ENCODE measurements at regions not wholly inside any gene's neighbourhood (a gene's known extent, or its start where the extent isn't known, plus 50 kb on each side); places are given as distances from the start of the nearest gene placed in this dataset.
A peak's percentile ranks its signal among the peaks of the same experiment; 100 is the strongest.

- Mint-ChIP-seq H3K36me3 (no peaks in the 10 kb centered on the region), H3K4me3 (no peak overlapping the region)
- ATAC-seq = no peak
Measured at GRCh38 chr21:35852820-35853219, 207.5 kb downstream of the SETD4 start.

GRCh38 chr21:35850542-35851103 lies 209.7 kb downstream of the SETD4 start:
- Mint-ChIP-seq H3K27ac (no peak overlapping the region), H3K4me3 (no peak overlapping the region), H3K4me1 (no peaks in the 10 kb centered on the region), H3K9me3 (no peaks in the 10 kb centered on the region), H3K36me3 (no peaks in the 10 kb centered on the region), H3K27me3 (peaks cover 70% of the 10 kb centered on the region)
- peak; percentile 59 for ATAC-seq

More at GRCh38 chr21:35852820-35853219, 207.5 kb downstream of the SETD4 start:
- Mint-ChIP-seq H3K4me1 (no peaks in the 10 kb centered on the region), H3K9me3 (no peaks in the 10 kb centered on the region), H3K27ac (no peak overlapping the region), H3K27me3 (peaks cover 70% of the 10 kb centered on the region)

DNA sequence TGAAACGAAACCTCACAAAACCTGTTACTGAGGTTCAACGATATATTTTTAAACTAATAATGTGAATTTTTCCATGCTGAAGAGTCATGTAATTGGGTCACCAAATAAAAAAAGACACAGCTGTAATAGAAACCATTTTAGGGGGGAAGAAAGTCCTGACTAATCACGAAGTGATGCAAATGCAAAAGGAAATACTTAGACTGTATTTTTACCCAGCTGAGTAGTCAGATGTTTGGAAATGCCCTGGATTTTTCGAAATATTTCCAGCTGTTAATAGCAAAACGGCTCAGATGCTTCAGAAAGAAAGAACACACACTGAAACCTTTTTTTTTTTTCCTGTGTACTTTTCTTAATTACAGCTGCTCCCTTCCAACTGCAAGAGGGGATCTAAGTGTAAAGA lies 210.3 kb downstream of the SETD4 start:
- Mint-ChIP-seq H3K27me3 (peaks cover 68% of the 10 kb centered on the region), H3K36me3 (no peaks in the 10 kb centered on the region), H3K9me3 (no peaks in the 10 kb centered on the region), H3K4me3 (no peak overlapping the region), H3K4me1 (no peaks in the 10 kb centered on the region), H3K27ac (no peak overlapping the region)
- no peak for ATAC-seq

- Mint-ChIP-seq H3K36me3 (no peaks in the 10 kb centered on the region), H3K27ac (no peak overlapping the region), H3K9me3 (no peaks in the 10 kb centered on the region), H3K27me3 (peaks cover 59% of the 10 kb centered on the region), H3K4me1 (no peaks in the 10 kb centered on the region), H3K4me3 (no peak overlapping the region)
- no peak for ATAC-seq
Measured at GRCh38 chr21:35849144-35849543, 211.2 kb downstream of the SETD4 start.

GRCh38 chr21:35843911-35844667 lies 216.2 kb downstream of the SETD4 start:
- Mint-ChIP-seq H3K36me3 (no peaks in the 10 kb centered on the region), H3K27ac (no peak overlapping the region), H3K9me3 (no peaks in the 10 kb centered on the region), H3K27me3 (peaks cover 23% of the 10 kb centered on the region), H3K4me1 (no peaks in the 10 kb centered on the region), H3K4me3 (no peak overlapping the region)
- ATAC-seq = no peak

DNA sequence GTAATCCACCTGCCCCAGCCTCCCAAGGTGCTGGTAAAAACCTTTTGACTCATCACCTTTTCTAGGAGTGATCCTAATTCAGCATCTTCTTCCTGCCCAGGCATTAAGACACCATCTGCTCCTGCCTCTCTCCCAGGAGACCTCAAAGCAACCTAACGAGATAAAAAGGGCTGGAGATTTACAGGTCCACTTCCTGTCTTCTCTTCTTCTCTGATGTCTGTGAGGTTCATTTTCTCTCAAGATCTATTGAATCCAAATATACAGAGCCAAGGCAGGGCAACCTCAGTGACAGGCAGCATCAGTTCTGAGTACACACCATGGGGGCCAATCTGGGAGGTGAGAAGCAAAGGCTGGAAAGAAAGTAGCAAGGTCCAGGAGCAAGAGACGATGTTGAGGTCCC lies 219.4 kb downstream of the SETD4 start:
- Mint-ChIP-seq H3K27me3 (peaks cover 4% of the 10 kb centered on the region), H3K36me3 (no peaks in the 10 kb centered on the region), H3K27ac (no peak overlapping the region), H3K4me3 (no peak overlapping the region), H3K4me1 (no peaks in the 10 kb centered on the region), H3K9me3 (no peaks in the 10 kb centered on the region)
- ATAC-seq = no peak

DNA sequence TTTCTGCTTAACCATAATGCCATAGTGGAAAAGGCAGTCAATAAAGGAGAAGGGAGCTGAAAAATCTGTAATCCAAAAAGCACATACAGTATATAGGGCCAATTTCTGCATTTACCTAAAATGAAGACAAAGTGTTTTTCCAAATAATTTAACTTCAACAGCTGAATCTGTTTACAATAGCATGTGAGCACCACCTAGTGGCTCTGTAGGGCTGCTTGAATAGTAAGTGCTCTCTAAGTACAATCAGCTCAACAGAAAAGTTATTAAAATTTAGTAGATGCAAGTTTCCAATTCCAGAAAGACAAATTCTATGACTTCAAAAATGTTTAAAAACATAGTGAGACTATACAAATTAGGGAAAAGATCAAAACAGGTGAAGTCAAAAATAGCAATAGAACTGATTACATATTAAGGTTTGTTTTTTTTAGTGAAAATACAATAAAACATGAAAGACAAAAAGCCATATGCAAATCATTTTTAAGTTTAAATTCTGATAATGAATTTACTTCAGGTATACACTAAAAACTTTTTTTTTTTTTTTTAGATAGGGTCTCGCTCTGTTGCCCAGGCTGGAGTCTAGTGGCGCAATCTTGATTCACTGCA lies 220.0 kb downstream of the SETD4 start:
- no peaks in the 10 kb centered on the region for H3K9me3 Mint-ChIP-seq
- no peaks in the 10 kb centered on the region for H3K36me3 Mint-ChIP-seq
- H3K27me3 Mint-ChIP-seq = peaks cover 7% of the 10 kb centered on the region
- ATAC-seq = no peak
- H3K27ac Mint-ChIP-seq = no peak overlapping the region
- no peaks in the 10 kb centered on the region for H3K4me1 Mint-ChIP-seq
- no peak overlapping the region for H3K4me3 Mint-ChIP-seq

DNA sequence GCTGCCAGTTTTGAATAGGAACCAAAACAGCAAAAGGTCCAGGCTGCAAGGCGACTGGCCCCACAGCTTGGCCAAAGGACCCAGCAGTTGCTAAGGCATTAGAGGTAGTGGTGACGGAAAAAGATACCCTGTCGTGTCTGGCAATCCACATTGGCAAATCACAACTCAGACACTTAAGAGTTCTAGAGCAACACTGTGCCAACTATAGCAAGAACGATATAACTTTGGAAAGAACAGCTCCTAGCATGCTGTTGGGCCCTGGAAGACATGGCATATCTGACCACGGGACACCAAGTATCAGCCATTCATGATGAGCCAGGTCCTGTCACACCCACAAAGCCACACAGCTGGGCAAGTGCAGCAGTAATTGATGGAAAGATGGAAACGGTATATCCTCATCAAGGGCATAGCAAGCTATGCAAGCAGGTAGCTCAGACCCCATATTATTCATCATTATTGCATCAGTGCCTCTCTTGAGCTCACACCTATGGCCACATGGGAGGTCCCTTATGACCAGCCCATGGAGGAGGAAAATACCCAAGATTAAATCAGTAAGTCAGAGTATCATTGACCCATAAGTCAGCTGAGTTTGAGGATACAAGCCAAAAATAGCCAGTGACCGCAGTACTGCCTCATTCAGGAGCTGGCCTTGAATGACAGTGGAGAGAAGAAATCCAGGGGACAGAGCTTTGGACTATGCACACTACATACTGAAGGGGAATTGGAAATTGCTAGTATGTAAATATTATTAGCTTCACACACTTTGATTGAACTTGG lies 221.2 kb downstream of the SETD4 start:
- Mint-ChIP-seq H3K27ac (no peak overlapping the region), H3K36me3 (no peaks in the 10 kb centered on the region), H3K4me1 (no peaks in the 10 kb centered on the region), H3K9me3 (no peaks in the 10 kb centered on the region), H3K4me3 (no peak overlapping the region), H3K27me3 (peaks cover 11% of the 10 kb centered on the region)
- no peak for ATAC-seq

DNA sequence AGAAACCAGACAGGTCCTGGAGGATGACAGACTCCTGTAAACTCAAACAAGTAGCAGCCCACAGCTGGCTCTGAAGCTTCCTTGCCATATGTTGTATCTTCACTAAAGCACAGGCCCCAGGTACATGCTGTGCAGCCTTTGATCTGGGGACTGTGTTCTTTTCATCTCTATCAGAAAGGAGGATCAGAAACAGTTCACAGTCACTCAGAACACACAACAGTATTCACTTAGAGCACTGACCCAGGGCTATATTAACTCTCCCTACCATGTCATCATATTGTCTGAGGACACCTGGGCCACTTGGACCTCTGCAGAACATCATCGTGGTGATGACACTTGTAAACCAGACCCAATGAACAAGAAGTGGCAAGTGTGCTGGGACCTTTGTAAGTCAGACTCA lies 222.0 kb downstream of the SETD4 start:
- ATAC-seq = no peak
- Mint-ChIP-seq H3K4me3 (no peak overlapping the region), H3K36me3 (no peaks in the 10 kb centered on the region), H3K27me3 (peaks cover 19% of the 10 kb centered on the region), H3K4me1 (no peaks in the 10 kb centered on the region), H3K9me3 (no peaks in the 10 kb centered on the region), H3K27ac (no peak overlapping the region)

DNA sequence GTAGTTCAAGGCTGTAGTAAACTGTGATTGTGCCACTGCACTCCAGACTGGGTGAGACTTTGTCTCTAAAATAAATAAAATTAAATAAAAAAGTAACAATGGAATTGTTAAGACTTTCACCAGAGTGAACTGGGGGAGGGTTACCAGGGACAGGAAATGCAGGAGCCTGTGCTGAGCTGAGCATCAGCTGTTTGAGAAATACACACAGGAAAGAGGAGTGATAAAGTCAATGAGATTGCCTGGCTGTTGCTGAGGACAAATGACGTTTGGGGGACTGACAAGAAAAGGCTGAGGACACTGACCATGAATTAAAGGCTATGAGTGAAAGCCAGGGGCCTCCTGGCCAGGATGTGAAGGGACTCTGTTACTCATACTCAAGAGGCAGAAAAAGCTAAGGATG lies 226.3 kb downstream of the SETD4 start:
- Mint-ChIP-seq H3K27ac (no peak overlapping the region), H3K9me3 (no peaks in the 10 kb centered on the region), H3K27me3 (peaks cover 36% of the 10 kb centered on the region), H3K36me3 (no peaks in the 10 kb centered on the region), H3K4me3 (no peak overlapping the region), H3K4me1 (peaks cover 4% of the 10 kb centered on the region)
- no peak for ATAC-seq

GRCh38 chr21:35833388-35833787 lies 226.9 kb downstream of the SETD4 start:
- H3K4me1 Mint-ChIP-seq = peaks cover 7% of the 10 kb centered on the region
- H3K27ac Mint-ChIP-seq = no peak overlapping the region
- no peaks in the 10 kb centered on the region for H3K9me3 Mint-ChIP-seq
- peaks cover 42% of the 10 kb centered on the region for H3K27me3 Mint-ChIP-seq
- no peak for ATAC-seq
- no peaks in the 10 kb centered on the region for H3K36me3 Mint-ChIP-seq
- no peak overlapping the region for H3K4me3 Mint-ChIP-seq

DNA sequence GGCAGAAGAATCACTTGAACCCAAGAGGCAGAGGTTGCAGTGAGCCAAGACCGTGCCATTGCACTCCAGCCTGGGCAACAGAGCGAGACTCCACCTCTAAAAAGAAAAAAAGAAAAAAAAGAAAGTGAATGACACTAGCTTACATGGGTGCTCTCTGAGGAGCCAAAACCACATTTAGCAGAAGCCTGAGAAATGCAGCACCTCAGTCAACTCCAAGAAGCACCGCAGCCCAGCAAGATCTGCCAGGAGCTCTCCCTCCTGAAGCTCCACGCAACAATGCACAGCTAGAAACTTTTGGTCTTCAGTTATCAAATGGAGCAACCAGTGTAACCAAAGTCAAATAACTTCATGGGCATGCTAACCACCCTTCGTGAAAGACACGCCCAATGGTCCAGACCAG lies 229.1 kb downstream of the SETD4 start:
- no peak for ATAC-seq
- Mint-ChIP-seq H3K9me3 (no peaks in the 10 kb centered on the region), H3K4me1 (peaks cover 7% of the 10 kb centered on the region), H3K27me3 (peaks cover 43% of the 10 kb centered on the region), H3K27ac (no peak overlapping the region), H3K4me3 (no peak overlapping the region), H3K36me3 (no peaks in the 10 kb centered on the region)

- no peak for ATAC-seq
- no peak overlapping the region for H3K4me3 Mint-ChIP-seq
- peaks cover 39% of the 10 kb centered on the region for H3K27me3 Mint-ChIP-seq
Measured at GRCh38 chr21:35829067-35829466, 231.3 kb downstream of the SETD4 start.

GRCh38 chr21:35828161-35828560 lies 232.2 kb downstream of the SETD4 start:
- ATAC-seq = no peak
- Mint-ChIP-seq H3K27ac (no peak overlapping the region), H3K36me3 (no peaks in the 10 kb centered on the region), H3K9me3 (no peaks in the 10 kb centered on the region), H3K4me3 (no peak overlapping the region), H3K4me1 (peaks cover 7% of the 10 kb centered on the region), H3K27me3 (peaks cover 39% of the 10 kb centered on the region)

More at GRCh38 chr21:35829067-35829466, 231.3 kb downstream of the SETD4 start:
- Mint-ChIP-seq H3K27ac (no peak overlapping the region), H3K36me3 (no peaks in the 10 kb centered on the region), H3K4me1 (peaks cover 7% of the 10 kb centered on the region), H3K9me3 (no peaks in the 10 kb centered on the region)

GRCh38 chr21:35827004-35827403 lies 233.3 kb downstream of the SETD4 start:
- Mint-ChIP-seq H3K4me1 (peaks cover 7% of the 10 kb centered on the region), H3K4me3 (no peak overlapping the region), H3K9me3 (no peaks in the 10 kb centered on the region), H3K27ac (no peak overlapping the region), H3K36me3 (no peaks in the 10 kb centered on the region), H3K27me3 (peaks cover 41% of the 10 kb centered on the region)
- ATAC-seq = no peak

Measured in stimulated activated memory B cell treated with anti-CD40 and anti-IgM and Interleukin-4, amounts not matched to agents 10 μg/mL and 1 μg/mL and 100 μg/mL, for 72 hours (primary cell).